H1 (cell line): ENCODE measurements at regions not wholly inside any gene's neighbourhood (a gene's known extent, or its start where the extent isn't known, plus 50 kb on each side); places are given as distances from the start of the nearest gene placed in this dataset.

ENCODE experiments used
- CTCF ChIA-PET: fragments of 300-600 bp; sonication (Branson Sonifier 250); formaldehyde crosslinking; loops from one replicate; lab custom pipeline; 2021; ENCODE audit not compliant: partially characterized antibody; lab: Charles Lee
- POLR2A ChIA-PET: fragments of 300-600 bp; sonication (Branson Sonifier 250); formaldehyde crosslinking; loops from one replicate; lab custom pipeline; 2021; ENCODE audit warnings: inconsistent platforms; ENCODE audit not compliant: partially characterized antibody; lab: Charles Lee
- DNase-seq, 2 experiments: peaks; one replicate each; pipeline versions ENCODE4 v3.0.0 to v3.0.0-alpha.2; 2010 to 2022; ENCODE audit warnings: low spot score in 2 of 2, low read depth in 1 of 2, mixed read lengths in 1 of 2
- FAIRE-seq: peaks from 2 replicates; lab custom pipeline; 2011; peaks lifted over from hg19 to GRCh38; lab: Jason Lieb, UNC
- H2AFZ ChIP-seq: 2 replicates; pipeline ENCODE4 v1.8.1; 2012; ENCODE audit warnings: low read length, inconsistent platforms
- H2AK5ac ChIP-seq: 2 replicates; pipeline ENCODE4 v1.6.1; 2013; ENCODE audit warnings: low read depth, low read length
- H2BK120ac ChIP-seq: replicated peaks from 2 replicates; pipeline ENCODE3; 2013; ENCODE audit warnings: low read depth, low read length, inconsistent platforms
- H2BK12ac ChIP-seq: 2 replicates; pipeline ENCODE4 v1.6.1; 2013; ENCODE audit warnings: low read depth, low read length
- H2BK15ac ChIP-seq: 2 replicates; pipeline ENCODE4 v1.6.1; 2013; ENCODE audit warnings: low read length
- H2BK20ac ChIP-seq: 2 replicates; pipeline ENCODE4 v1.6.1; 2013; ENCODE audit warnings: low read length
- H2BK5ac ChIP-seq: 2 replicates; pipeline ENCODE4 v1.6.1; 2013; ENCODE audit warnings: low read depth, low read length
- H3K14ac ChIP-seq: 2 replicates; pipeline ENCODE4 v1.6.1; 2013; ENCODE audit warnings: inconsistent platforms; ENCODE audit not compliant: insufficient read length
- H3K18ac ChIP-seq: 2 replicates; pipeline ENCODE4 v1.6.1; 2013; ENCODE audit warnings: low read length; ENCODE audit errors: extremely low read depth
- H3K23ac ChIP-seq: 2 replicates; pipeline ENCODE4 v1.6.1; 2013; ENCODE audit warnings: inconsistent platforms; ENCODE audit not compliant: insufficient read length
- H3K23me2 ChIP-seq: 2 replicates; pipeline ENCODE4 v1.6.1; 2013; ENCODE audit warnings: low read depth, low read length
- H3K27ac ChIP-seq: 2 replicates; pipeline ENCODE4 v1.6.1; 2011; ENCODE audit warnings: low read depth, low read length, inconsistent platforms
- H3K27me3 ChIP-seq, 4 experiments: replicated peaks in 1 of 4; 1 replicate in 1 of 4; 2 replicates in 3 of 4; pipeline versions ENCODE4 v1.6.1 to v1.8.1; 2011 to 2013; ENCODE audit warnings: low read length in 3 of 4, mild to moderate bottlenecking in 3 of 4, inconsistent platforms in 2 of 4, mixed read lengths in 2 of 4, moderate library complexity in 1 of 4; ENCODE audit not compliant: control insufficient read depth in 3 of 4, insufficient read depth in 3 of 4; ENCODE audit errors: extremely low read depth in 1 of 4
- H3K36me3 ChIP-seq, 4 experiments: 2 replicates each; pipeline versions ENCODE4 v1.6.1 to v1.8.1; 2011 to 2013; ENCODE audit warnings: mild to moderate bottlenecking in 4 of 4, low read length in 3 of 4, moderate library complexity in 2 of 4, control low read depth in 1 of 4, inconsistent platforms in 1 of 4; ENCODE audit not compliant: insufficient read depth in 4 of 4, control insufficient read depth in 2 of 4
- H3K4ac ChIP-seq: replicated peaks from 2 replicates; pipeline ENCODE3; 2013; ENCODE audit warnings: low read length, low read depth, mixed read lengths, inconsistent platforms; ENCODE audit not compliant: insufficient read length
- H3K4me1 ChIP-seq, 4 experiments: replicated peaks in 1 of 4; 1 replicate in 1 of 4; 2 replicates in 3 of 4; pipeline versions ENCODE4 v1.6.1 to v1.8.1; 2011 to 2013; ENCODE audit warnings: low read length in 3 of 4, inconsistent platforms in 2 of 4, mixed read lengths in 1 of 4; ENCODE audit not compliant: insufficient read depth in 4 of 4, control insufficient read depth in 3 of 4
- H3K4me2 ChIP-seq, 2 experiments: 2 replicates each; pipeline versions ENCODE4 v1.6.1 to v1.8.1; 2011 to 2013; ENCODE audit warnings: low read depth in 2 of 2, low read length in 2 of 2, control low read depth in 1 of 2, inconsistent platforms in 1 of 2, mild to moderate bottlenecking in 1 of 2; ENCODE audit not compliant: insufficient read depth in 1 of 2
- H3K4me3 ChIP-seq, 4 experiments: fragments of 200-600, 300-600 bp in 1 of 4; sonication (generic), shearing (Covaris generic), sonication (Bioruptor Twin) in 1 of 4; 2 replicates each; pipeline versions ENCODE4 v1.5.1 to v1.8.1; 2011 to 2016; ENCODE audit warnings: low read length in 4 of 4, low read depth in 3 of 4, control low read depth in 2 of 4, inconsistent platforms in 2 of 4, mild to moderate bottlenecking in 2 of 4, mixed read lengths in 1 of 4, moderate library complexity in 1 of 4; ENCODE audit not compliant: insufficient read depth in 2 of 4; ENCODE audit errors: extremely low read depth in 1 of 4
- H3K56ac ChIP-seq: replicated peaks from 2 replicates; pipeline ENCODE3; 2013; ENCODE audit warnings: low read depth, mild to moderate bottlenecking, mixed read lengths, low read length, inconsistent platforms; ENCODE audit not compliant: insufficient read length
- H3K79me1 ChIP-seq: 2 replicates; pipeline ENCODE4 v1.6.1; 2013; ENCODE audit warnings: low read depth, low read length, control low read depth
- H3K79me2 ChIP-seq, 2 experiments: 2 replicates each; pipeline versions ENCODE4 v1.6.1 to v1.8.1; 2012 to 2013; ENCODE audit warnings: low read length in 2 of 2, mild to moderate bottlenecking in 2 of 2, inconsistent platforms in 1 of 2; ENCODE audit not compliant: insufficient read depth in 2 of 2, control insufficient read depth in 1 of 2
- H3K9ac ChIP-seq, 4 experiments: replicated peaks in 1 of 4; 1 replicate in 1 of 4; 2 replicates in 3 of 4; pipeline versions ENCODE4 v1.6.1 to v1.8.1; 2011 to 2013; ENCODE audit warnings: low read depth in 3 of 4, low read length in 3 of 4, control low read depth in 2 of 4, mild to moderate bottlenecking in 2 of 4, moderate library complexity in 2 of 4, inconsistent platforms in 1 of 4; ENCODE audit errors: extremely low read depth in 1 of 4
- H3K9me3 ChIP-seq, 2 experiments: 2 replicates each; pipeline versions ENCODE4 v1.6.1 to v1.8.1; 2012 to 2013; ENCODE audit warnings: mild to moderate bottlenecking in 2 of 2, moderate library complexity in 2 of 2, control low read depth in 1 of 2, inconsistent platforms in 1 of 2, low read depth in 1 of 2, low read length in 1 of 2, mixed read lengths in 1 of 2; ENCODE audit not compliant: insufficient read depth in 2 of 2
- H4K20me1 ChIP-seq, 2 experiments: replicated peaks in 1 of 2; 2 replicates each; pipeline versions ENCODE3 to v1.8.1; 2011 to 2013; ENCODE audit warnings: inconsistent platforms in 2 of 2, low read length in 2 of 2, mild to moderate bottlenecking in 1 of 2; ENCODE audit not compliant: insufficient read depth in 2 of 2, control insufficient read depth in 1 of 2
- H4K5ac ChIP-seq: 2 replicates; pipeline ENCODE4 v1.6.1; 2013; ENCODE audit warnings: low read length, low read depth, mixed read lengths, inconsistent platforms; ENCODE audit not compliant: insufficient read length
- H4K8ac ChIP-seq: 2 replicates; pipeline ENCODE4 v1.8.0; 2013; ENCODE audit warnings: mild to moderate bottlenecking, moderate library complexity, low read length, inconsistent platforms; ENCODE audit not compliant: insufficient read depth; ENCODE audit errors: extremely low read depth
- H4K91ac ChIP-seq: replicated peaks from 2 replicates; pipeline ENCODE3; 2013; ENCODE audit warnings: low read length, mixed read lengths, inconsistent platforms; ENCODE audit not compliant: insufficient read length
- CTBP2 ChIP-seq: IDR thresholded peaks from 2 replicates; pipeline ENCODE4 v1.7.0; 2011; ENCODE audit warnings: borderline replicate concordance, mild to moderate bottlenecking, moderate library complexity, mixed read lengths, low read length; ENCODE audit not compliant: insufficient read depth, insufficient read length
- GABPA ChIP-seq: IDR thresholded peaks from 2 replicates; pipeline ENCODE4 v1.6.1; 2011; ENCODE audit warnings: mild to moderate bottlenecking, low read length, moderate library complexity, borderline replicate concordance; ENCODE audit not compliant: insufficient read depth
- SRF ChIP-seq: IDR thresholded peaks from 2 replicates; pipeline ENCODE4 v1.6.1; 2011; ENCODE audit warnings: mild to moderate bottlenecking, low read depth, low read length, moderate library complexity
- TCF12 ChIP-seq: IDR thresholded peaks from 2 replicates; pipeline ENCODE4 v1.6.1; 2011; ENCODE audit warnings: low read depth, mild to moderate bottlenecking, low read length
- WGBS, 2 experiments: shearing (Covaris generic) in 1 of 2; methylation state at CpG; one replicate each; pipeline versions ENCODE4 v1.1.6 to v1.1.7; 2013 to 2015; ENCODE audit warnings: low lambda C conversion rate in 2 of 2, mixed read lengths in 2 of 2, inconsistent platforms in 1 of 2, low coverage in 1 of 2, missing lambda C conversion rate in 1 of 2; ENCODE audit not compliant: insufficient replicate concordance in 2 of 2, insufficient coverage in 1 of 2, insufficient read length in 1 of 2; ENCODE audit errors: extremely low coverage in 1 of 2, missing lambda C conversion rate in 1 of 2; 5-methylcytosine and 5-hydroxymethylcytosine counted together

DNA sequence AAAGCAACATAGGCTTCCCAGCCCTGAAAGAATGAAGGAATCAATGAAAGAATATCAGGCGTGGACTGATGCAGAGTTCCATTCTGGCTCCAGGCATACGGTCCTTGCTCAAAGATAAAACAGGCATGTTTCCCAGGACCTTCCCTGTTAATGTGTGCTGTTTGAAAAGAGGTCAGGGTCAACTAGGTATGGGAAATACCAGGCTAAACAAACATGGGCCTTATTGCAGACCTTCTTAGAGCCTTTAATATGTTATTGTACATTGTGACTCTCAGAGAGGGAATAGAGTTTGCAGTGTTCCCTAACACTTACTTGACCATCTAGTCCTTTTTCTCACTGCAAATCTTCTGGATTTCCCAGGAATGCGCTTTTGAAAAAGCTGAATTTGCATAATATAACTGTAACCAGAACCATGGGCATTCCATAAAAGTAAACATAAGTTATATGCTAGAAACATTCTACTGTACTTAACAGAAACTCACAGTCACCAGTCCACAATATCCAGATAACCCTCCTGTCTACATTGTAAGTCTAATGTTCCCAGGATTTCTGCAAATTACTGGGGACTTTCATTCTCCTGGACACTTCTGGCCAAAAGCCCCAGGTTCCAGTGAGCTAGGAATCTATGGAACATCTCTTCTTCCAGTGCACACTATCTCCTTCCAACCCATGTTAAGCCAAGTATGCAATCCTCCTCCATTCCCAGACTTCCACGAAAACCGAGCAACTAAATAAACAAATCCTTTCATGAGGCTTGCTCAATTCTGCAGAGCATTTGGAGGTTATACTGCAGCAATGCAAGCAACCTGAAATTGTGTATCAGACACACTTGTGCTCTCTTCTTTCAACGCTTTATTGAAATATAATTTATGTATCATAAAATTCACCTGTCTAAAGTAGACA is 486.6 kb downstream of the SETD4 start:
- TF ChIP-seq TCF12, result no peak
- no peak for TF ChIP-seq CTBP2
- no peak for TF ChIP-seq SRF
- TF ChIP-seq GABPA, result no peak
- TF ChIP-seq, all 59 proteins: peak for 0
- no peak overlapping the region for H3K4me2 ChIP-seq
- H3K4me3 ChIP-seq, result no peak overlapping the region
- no peak overlapping the region for H3K27ac ChIP-seq
- no peak overlapping the region for H2BK5ac ChIP-seq
- POLR2A ChIA-PET, result no interaction called here
- no peak overlapping the region for H4K8ac ChIP-seq
- no peak overlapping the region for H3K9ac ChIP-seq
- no peak overlapping the region for H2AFZ ChIP-seq
- no peaks in the 10 kb centered on the region for H3K79me1 ChIP-seq
- H3K23ac ChIP-seq, result no peak overlapping the region
- H4K91ac ChIP-seq, result no peak overlapping the region
- H3K4ac ChIP-seq, result no peak overlapping the region
- 91% methylated on average over 6 of the region's 6 CpGs; no CpG with 5 or more reads in 1 of the 2 experiments for WGBS, 2 experiments
- no peaks in the 10 kb centered on the region for H3K27me3 ChIP-seq
- H3K9me3 ChIP-seq, result no peaks in the 10 kb centered on the region
- no peak overlapping the region for H2BK120ac ChIP-seq
- CTCF ChIA-PET, result no interaction called here
- H3K23me2 ChIP-seq, result no peaks in the 10 kb centered on the region
- no peak for DNase-seq
- no peak overlapping the region for H2BK20ac ChIP-seq
- no peak overlapping the region for H2AK5ac ChIP-seq
- H2BK15ac ChIP-seq, result no peak overlapping the region
- H3K36me3 ChIP-seq, result no peaks in the 10 kb centered on the region
- no peak overlapping the region for H4K5ac ChIP-seq
- H3K56ac ChIP-seq, result no peak overlapping the region
- no peaks in the 10 kb centered on the region for H4K20me1 ChIP-seq
- no peak overlapping the region for H3K18ac ChIP-seq
- no peak overlapping the region for H2BK12ac ChIP-seq
- no peaks in the 10 kb centered on the region for H3K79me2 ChIP-seq
- no peaks in the 10 kb centered on the region for H3K4me1 ChIP-seq
- FAIRE-seq, result no peak
- no peak overlapping the region for H3K14ac ChIP-seq
